ENCODE measurements at regions not wholly inside any gene's neighbourhood (a gene's known extent, or its start where the extent isn't known, plus 50 kb on each side); places are given as distances from the start of the nearest gene placed in this dataset.

DNA sequence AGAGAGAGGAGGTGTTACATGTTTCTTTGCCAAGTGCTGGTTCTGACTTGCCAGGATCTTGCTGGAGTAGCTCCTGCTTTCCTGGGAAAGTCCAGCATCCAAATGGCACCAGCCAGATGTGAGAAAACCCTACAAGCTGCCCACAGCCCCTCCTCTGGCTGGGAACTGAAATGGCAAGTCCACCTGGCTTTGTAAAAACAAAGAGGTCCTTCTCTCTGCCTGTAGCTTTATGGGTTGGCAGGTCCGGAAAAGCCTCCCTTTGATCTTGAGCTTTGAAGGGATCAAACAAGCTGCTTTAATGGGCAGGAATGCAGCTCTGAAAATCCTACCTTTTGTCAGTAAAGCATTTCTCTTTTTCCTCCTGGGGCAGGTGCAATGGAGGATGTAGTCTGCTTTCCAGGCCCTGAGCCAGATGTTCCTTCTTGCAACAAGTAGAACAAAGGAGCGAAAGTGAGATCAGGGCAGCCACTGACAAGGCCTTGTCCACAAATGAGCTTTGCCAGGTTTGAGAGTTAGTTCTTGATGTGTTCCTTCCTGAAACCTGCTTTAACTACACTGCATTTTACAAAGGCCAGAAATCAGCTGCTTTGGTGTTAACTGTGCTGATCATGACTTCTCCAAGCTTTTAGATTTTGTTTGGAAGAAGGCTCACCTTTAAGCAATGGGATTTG lies 456.7 kb downstream of the ZNF608 start:
- POLR2A ChIA-PET, result no interaction called here
- DNase-seq (ENCODE audit: extremely low spot score), result no peak
- TF ChIP-seq CTCF (IDR thresholded peaks at IDR 0.05; ENCODE audit: control extremely low read depth, extremely low read depth, low read depth, missing control alignments), result no peak
- CTCF ChIA-PET, result no interaction called here

DNA sequence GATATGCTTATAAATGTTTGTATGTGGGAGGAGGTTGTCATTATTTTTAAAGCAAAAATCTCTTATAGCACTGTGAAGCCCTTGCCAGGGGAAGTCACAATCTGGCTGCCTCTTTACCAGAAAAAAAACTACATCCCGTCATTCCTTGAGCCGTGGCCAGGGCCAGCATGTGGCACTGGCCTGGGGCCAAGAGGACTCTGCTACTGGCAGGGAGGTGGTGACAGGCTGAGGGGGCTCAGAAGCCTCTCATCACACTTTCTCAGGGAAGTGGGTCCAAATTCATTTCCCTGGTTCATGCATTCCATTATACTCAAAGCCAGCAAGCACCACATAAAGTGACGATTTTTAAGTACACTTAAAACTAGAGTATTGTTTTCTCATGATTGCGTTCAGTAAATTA lies 457.3 kb downstream of the ZNF608 start:
- no peak for TF ChIP-seq CTCF (IDR thresholded peaks at IDR 0.05; ENCODE audit: control extremely low read depth, extremely low read depth, low read depth, missing control alignments)
- ChIA-PET POLR2A (no interaction called here), CTCF (interaction anchor here (0.6 kb wide), 1 partner anchor 902 kb away, joined by 3 read pairs; no protein-coding TSS in a partner anchor)
- no peak for DNase-seq (ENCODE audit: extremely low spot score)

- TF ChIP-seq CTCF (IDR thresholded peaks at IDR 0.05; ENCODE audit: control extremely low read depth, extremely low read depth, low read depth, missing control alignments), result no peak
- no peak for DNase-seq (ENCODE audit: extremely low spot score)
- ChIA-PET POLR2A (no interaction called here), CTCF (interaction anchor here (1.3 to 1.7 kb wide), 2 partner anchors 8 to 25 kb away, joined by 4 to 6 read pairs; no protein-coding TSS in a partner anchor)
These were observed 458.6 kb downstream of the ZNF608 start for GRCh38 chr5:124287813-124288212.

GRCh38 chr5:124285733-124286132 lies 460.7 kb downstream of the ZNF608 start:
- DNase-seq (ENCODE audit: extremely low spot score), result no peak
- ChIA-PET CTCF (no interaction called here), POLR2A (no interaction called here)
- TF ChIP-seq CTCF (IDR thresholded peaks at IDR 0.05; ENCODE audit: control extremely low read depth, extremely low read depth, low read depth, missing control alignments), result no peak

GRCh38 chr5:124285071-124285470 lies 461.4 kb downstream of the ZNF608 start:
- POLR2A ChIA-PET, result no interaction called here

DNA sequence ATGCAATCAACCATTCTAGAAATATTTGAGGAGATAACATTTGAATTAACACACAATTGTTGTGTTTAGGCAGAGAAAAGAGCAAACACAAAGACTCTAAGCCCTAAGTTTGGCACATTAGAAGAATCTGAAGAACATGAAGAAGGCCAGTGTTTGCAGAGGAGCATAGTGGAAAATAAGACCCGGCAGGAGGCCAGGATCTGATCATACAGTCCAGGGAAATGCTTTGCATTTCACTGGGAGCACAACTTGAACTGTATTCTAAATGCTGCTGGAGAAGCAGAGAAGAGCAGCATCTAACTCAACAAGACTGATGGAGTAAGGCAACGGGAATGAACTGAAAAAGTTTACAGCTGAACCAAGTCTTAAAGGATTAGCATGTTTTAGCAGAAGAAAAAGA lies 463.4 kb downstream of the ZNF608 start:
- no peak for DNase-seq (ENCODE audit: extremely low spot score)
- ChIA-PET POLR2A (no interaction called here), CTCF (no interaction called here)
- no peak for TF ChIP-seq CTCF (IDR thresholded peaks at IDR 0.05; ENCODE audit: control extremely low read depth, extremely low read depth, low read depth, missing control alignments)

More at GRCh38 chr5:124285071-124285470, 461.4 kb downstream of the ZNF608 start:
- DNase-seq (ENCODE audit: extremely low spot score), result no peak
- no peak for TF ChIP-seq CTCF (IDR thresholded peaks at IDR 0.05; ENCODE audit: control extremely low read depth, extremely low read depth, low read depth, missing control alignments)
- CTCF ChIA-PET, result no interaction called here
